Caki2 (cell line): ENCODE measurements at regions not wholly inside any gene's neighbourhood (a gene's known extent, or its start where the extent isn't known, plus 50 kb on each side); places are given as distances from the start of the nearest gene placed in this dataset.
"Not testable (repeated sequence)": the region's sequence is repeated elsewhere in the genome, so short reads cannot be mapped to it uniquely, and the experiment has no call there.

Experiments
- DNase-seq: peaks from one replicate; pipeline ENCODE4 v3.0.0-alpha.2; 2015; ENCODE audit warnings: low read depth
- in situ Hi-C: cut with HindIII; loops from 2 replicates; pipeline ENCODE4 v1.10.0; 2016; ENCODE audit warnings: low sequenced_read_pairs, low pct_unique_long_range_greater_than_20kb, mixed read lengths

DNA sequence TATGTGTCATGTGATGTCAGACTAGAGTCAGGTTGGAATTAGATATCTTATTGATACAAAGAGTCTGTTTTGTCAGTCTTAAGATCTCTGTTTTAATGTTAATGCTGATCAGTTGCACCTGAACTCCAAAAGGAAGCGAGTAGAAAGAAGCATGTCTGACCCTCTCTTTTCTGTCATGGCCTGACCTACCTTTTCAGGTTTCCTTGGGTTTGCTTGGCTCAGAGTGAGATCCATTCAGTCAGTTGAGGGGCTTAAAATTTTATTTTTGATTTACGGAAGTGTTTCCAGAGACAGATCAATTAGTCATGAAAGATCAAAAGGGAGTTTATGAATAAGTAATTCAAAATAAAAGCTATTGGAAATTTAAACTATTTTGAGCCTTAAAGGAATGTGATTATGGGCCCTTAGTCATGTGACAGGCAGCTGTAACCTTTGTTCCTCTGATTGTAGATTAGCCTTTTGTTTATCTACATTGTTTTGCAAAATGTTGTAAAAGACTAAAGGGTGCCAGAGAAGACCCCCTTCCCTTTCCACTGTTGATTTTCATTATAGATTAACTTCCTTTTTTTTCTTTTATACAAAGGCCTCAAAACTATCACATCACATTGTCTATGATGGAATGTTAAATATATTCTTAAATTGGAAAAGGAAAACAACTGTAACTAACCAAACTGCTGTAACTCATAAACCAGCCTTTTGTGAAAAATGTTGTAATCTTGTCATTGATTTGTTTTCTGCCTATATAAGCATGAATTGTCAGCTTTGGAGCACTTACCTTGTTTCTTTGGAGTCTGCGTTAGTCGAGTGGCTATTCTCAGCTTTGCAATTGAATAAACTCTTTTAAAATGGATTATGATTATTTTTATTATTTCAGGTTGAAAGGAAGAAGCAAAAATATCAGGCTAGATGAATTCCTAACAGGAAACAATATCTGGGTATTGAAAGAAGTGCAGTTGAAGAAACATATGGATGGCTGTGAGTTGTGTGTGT lies 195.5 kb upstream of the MBL2 start:
- no peak for DNase-seq
- in situ Hi-C loops: no loop called here

DNA sequence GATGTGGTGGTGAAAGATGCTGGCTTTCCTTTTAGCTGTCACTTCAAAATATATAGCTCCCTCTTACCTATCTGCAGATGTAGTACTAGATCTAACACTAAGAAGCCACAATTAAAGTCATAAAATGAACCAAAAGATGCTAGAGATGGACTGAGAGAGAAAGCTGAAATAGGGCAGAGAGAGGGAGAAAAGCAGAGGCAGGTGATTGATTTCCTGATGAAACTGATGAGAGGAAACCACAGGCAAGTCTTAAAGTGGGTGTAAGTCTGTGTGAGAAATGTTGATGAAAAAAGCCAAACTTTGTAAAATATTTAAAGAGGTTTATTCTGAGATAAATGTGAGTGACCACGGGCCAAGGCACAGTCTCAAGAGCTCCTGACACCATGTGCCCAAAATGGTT lies 194.3 kb upstream of the MBL2 start:
- DNase-seq: no peak
- in situ Hi-C loops: no loop called here

DNA sequence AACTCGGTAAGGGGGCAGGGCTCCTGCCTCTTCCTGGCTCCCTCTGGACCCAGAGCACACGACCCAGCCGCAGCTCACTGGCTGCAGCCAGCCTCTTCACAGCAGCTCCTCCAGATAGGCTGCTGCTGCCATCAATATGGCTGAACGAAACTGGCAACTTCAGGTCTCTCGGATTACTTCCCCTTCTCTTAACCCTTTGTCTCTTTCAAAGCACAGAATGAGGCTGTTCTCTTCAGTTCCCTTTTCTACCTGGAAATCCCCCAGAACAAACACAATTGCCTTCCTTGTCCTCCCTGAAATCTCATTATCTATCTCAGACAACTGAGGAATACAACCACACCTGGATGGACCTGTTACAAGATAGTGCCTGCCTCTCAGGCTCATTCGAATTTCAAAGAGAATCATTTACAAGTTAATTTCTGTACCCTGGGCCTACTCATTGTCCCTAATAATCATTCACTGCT lies 193.4 kb upstream of the MBL2 start:
- DNase-seq: no peak
- in situ Hi-C loops: no loop called here

DNA sequence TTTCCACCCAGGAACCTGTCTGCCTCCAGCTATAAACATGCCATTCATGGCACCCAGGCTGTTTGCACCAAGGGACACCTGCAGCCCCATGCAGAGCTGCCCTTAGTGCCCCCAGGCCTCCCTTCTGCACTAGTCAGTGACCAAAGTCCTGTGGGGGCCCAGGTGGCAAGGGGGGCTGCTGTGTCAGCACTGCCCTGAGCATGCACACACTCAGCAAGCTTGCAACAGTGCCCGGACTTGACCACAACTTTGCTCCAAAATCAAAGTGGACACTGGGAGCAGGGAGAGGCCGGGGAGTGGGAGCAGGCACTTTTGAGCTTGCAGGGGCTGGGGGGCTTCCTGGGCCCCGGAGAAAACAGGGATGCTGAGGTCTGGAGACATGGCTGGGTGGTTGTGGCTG lies 192.9 kb upstream of the MBL2 start:
- in situ Hi-C loops: no loop called here
- DNase-seq: no peak

DNA sequence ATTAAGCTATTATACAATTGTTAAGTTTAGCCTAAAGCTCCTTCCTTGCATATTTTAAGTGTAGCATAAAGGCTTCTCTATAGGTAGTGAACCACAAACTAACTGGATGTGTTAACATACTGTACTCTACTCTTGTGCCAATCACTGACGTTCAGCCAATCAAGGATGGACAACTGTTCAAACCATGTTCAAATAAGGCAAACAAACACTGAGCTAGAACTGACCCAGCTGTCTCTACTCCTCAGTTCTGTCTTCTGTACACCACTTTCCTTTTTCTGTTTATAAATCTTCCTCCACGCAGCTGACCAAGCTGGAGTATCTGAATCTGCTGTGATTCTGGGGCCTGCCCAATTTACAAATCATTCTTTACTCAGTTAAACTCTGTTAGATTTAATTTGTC lies 188.7 kb upstream of the MBL2 start:
- no peak for DNase-seq
- in situ Hi-C loops: no loop called here

DNA sequence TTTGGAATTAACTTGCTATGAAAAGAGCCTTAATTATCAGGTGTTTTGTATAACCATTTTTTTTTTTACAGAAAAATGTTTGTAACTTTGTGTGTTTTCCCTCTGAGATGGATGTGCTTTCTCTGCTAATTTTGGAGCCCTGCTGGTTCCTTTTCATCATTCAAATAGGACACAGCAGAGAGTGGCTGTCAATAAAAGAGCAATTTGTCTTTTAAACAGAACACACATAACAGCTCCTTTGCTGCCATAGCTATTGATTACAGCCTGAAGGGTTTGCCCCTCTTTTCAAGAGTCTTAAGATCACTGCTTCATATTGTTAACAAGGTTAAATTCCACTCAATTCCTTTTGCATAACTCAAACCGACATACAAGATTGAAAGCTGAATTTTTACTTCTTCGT lies 187.2 kb upstream of the MBL2 start:
- in situ Hi-C loops: no loop called here
- no peak for DNase-seq

DNA sequence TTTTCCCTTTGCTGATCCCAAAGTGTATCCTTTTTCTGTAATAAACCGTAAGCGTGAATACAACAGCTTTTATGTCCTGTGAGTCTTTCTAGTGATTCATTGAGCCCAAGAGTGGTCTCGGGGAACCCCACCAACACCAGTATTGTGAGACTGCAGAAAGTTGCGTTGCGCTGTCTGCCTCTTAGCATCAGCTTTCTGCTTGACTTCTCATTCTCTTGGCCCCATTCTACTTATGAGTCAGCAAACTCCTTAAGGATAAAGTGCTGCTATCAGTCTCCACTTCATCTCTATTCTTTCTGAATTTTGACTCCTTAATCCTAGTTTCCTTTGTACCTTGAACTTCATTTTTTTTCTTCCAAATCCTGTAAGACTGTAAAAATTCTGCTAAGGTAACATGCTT lies 184.3 kb upstream of the MBL2 start:
- in situ Hi-C loops: no loop called here
- no peak for DNase-seq

DNA sequence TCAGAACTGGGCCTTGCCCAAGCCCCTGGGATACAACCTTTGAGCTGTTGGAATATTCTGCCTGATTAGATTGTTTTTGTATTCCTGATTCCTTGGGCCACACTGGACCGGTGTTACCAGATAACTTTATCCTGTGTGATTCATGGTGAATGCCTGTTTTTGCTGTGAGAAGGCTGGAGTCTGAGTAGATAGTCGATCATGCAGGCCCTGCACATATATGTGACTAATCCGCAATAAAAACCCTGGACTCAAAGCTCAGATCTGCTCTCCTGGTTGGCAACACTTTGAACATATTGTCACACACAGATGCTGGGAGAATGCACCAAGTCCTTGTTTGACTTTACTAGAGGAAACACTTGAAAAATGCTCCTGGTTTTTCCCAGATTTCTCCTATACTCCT lies 183.9 kb upstream of the MBL2 start:
- peak; percentile 12 for DNase-seq
- in situ Hi-C loops: no loop called here

DNA sequence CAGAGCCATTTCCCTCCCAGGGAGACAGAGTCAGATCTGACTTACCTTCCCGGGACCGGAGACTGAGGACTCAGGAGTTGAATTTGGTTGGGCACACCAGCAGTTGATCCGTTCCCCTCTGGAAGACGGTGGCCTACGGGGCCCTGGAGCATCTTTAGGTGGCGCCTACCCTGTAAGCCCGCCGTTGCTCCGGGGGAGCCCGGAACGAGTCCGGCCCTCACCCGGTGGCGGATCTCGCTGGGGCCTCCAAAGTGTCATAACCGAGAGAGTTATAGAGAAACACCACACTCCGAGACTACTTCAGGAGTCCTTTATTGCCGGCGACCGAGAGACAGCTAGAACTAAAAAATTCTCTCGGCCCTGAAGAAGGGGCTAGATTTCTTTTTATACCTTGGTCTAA lies 182.8 kb upstream of the MBL2 start:
- in situ Hi-C loops: no loop called here
- no peak for DNase-seq

DNA sequence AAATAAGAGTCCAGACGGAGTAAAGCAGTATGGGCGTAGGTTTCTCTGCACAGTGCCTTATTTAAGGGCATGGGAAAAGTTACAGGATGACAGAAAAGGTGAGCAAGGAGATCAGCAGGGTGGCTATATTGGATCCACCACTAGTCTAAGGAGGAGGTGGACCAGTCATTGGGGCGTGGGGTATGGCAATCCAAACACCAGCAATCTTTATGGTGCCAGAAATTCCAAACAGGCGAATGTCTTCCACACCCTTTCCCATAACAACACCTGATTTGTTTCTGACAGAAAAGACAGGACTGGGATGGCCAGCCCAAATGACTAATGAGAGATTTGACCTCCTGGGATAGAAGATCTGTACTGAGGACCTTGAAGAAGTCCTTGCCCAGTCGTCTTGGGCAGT lies 181.8 kb upstream of the MBL2 start:
- DNase-seq: peak; percentile 12
- in situ Hi-C loops: no loop called here

DNA sequence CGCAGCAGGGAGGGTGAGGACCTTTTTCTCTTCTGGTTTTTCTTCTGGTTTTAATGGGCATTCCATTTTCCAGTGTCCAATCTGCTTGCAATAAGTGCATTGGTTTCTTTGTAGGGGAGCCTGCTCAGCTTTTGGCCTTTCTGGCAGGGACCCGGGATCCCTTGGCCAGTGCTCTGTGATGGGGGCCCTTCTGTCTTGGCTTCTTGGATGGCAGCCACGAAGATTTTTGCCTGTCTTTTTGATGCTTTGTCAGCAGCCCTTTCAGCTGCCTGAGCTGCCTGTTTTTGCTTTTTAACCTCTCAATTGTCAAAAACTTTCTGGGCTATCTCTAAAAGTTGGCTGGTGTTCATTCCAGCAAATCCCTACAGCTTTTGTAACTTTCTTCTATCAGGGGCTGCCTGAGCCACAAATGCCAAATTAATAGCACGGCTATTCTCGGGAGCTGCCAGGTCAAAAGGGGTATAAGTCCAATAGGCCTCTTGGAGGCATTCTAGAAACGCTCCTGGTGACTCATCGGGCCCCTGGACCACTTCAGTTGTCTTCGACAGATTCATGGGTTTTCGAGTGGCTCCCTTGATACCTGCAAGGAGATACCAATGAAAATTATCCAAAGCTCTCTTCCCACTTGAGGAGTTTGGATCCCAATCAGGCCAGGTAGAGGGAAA lies 179.9 kb upstream of the MBL2 start:
- DNase-seq: no peak
- in situ Hi-C loops: no loop called here

DNA sequence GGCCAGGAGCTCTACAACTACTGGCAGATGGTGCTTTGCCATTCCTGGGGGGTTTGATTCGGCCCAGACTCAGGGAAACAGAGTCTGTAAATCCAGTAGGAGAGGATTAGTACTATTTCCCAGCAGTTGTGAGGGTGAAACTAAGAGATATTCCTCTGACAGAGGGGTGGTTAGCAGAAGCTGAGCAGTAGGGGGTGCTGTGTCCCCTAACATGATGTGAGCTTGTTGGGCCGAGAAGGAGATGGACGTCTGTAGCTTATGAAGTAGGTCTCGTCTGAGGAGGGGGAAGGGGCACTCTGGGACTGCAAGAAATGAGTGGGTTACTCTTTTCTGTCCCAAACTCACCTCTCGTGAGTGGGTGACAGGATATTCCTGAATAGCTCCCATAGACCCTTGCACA lies 179.2 kb upstream of the MBL2 start:
- peak; percentile 40 for DNase-seq

DNA sequence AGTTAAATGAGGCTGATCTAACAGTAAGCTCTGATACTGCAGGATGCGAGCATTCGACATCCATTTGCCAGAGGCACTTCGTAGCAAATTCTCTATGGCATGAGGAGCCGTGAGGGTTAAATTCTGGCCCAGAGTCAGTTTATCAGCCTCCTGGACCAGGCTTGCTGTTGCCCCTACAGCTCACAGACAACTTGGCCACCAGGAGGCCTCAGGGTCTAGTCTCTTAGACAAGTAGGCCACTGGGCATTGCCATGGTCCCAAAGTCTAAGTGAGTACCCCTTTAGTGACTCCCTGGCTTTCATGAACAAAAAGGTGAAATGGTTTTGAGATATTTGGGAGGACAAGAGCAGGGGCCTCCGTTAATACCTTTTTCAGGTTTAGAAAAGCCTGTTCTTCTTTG lies 178.0 kb upstream of the MBL2 start:
- in situ Hi-C loops: no loop called here
- DNase-seq: no peak

More for the DNA sequence above, 179.2 kb upstream of the MBL2 start:
- in situ Hi-C loops: no loop called here

DNA sequence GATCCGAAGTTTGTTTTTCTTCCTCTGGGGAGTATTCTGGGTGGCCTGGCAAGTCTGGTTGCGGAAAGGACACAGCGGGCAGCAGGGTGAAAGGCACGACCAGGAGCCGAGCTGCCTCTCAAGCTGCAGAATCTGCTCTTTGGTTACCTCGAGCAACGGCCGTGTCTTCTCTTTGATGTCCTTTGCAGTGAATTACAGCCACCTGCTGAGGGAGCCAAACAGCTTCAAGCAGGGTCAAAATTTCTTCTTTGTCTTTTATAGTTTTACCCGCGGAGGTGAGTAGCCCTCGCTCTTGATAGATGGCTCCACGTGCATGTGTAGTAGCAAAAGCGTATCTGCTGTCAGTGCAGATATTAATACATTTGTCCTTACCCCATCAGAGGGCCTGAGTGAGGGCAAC lies 177.3 kb upstream of the MBL2 start:
- in situ Hi-C loops: no loop called here
- DNase-seq: no peak

DNA sequence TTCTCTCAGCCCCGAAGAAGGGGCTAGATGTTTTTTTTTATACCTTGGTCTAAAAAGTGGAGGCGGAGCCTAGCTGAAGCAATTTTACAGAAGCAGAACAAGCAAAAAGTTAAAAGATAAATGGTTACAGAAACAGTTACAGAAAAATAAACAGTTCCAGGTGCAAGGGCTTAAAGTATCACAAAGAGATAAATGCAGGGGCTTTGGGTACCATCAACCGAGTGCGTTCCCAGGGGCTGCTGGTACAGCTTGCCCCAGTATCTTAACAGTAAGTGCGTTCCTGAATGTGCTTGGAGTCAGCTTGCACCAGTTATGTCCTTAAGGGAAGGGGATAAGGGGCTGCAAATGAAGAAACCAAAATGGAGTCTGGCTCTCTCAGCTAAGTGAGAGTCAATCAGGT lies 173.9 kb upstream of the MBL2 start:
- no peak for DNase-seq
- in situ Hi-C loops: no loop called here

DNA sequence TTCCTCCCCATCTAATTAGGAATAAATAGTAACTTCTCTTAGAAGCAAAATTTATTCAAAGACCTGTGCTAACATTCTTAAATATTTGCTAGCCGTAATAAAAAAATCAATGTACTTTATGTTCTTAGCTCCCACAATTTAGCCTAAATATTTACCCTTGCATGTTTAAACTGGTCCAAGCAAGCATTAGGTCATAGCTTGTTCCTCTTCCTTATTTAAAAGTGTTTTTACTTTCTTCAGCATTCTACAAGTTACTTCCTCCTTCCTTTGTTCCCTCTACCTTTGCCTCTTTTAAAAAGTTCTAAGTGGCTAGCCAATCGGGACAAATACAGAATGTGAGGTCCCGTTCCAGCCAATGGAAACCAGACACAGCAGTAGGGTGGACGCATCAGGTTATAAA lies 172.9 kb upstream of the MBL2 start:
- in situ Hi-C loops, DNase-seq: not testable (repeated sequence)

DNA sequence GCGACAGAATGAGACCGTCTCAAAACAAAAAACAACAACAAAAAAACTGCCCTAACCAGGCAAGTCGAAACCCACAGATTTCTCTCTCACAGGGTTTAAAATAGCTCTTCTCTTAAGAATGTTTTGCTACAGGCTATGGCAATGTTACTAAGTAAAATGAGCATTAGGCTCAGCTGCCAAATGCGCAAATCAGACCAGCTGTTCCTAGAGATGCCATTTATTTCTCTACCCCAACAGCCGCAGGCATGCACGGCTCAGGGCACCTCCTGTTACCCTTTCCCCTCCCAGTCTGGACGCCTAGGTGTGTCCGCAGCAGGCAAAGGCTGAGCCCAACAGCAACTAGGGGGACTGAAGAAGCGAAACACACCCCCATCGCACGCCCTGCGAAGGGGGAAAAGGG lies 168.3 kb upstream of the MBL2 start:
- in situ Hi-C loops: no loop called here

DNA sequence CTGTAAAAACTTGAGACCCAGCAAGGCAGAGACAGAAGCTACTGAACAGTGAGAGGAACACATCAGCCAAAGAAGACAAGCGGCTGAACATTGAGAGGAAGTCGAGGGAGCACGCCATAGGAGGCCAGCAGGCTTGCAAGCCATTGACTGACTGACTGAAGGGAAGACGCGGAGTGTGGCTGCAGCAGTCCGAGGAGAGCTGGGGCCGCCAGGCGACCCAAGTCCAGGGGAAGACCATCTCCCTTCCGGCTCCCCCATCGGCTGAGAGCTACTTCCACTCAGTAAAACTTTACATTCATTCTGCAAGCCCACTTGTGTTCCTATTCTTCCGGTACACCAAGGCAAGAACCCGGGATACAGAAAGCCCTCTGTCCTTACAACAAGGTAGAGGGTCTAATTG lies 167.3 kb upstream of the MBL2 start:
- in situ Hi-C loops: no loop called here
- DNase-seq: no peak

More for the DNA sequence above, 168.3 kb upstream of the MBL2 start:
- DNase-seq: no peak

DNA sequence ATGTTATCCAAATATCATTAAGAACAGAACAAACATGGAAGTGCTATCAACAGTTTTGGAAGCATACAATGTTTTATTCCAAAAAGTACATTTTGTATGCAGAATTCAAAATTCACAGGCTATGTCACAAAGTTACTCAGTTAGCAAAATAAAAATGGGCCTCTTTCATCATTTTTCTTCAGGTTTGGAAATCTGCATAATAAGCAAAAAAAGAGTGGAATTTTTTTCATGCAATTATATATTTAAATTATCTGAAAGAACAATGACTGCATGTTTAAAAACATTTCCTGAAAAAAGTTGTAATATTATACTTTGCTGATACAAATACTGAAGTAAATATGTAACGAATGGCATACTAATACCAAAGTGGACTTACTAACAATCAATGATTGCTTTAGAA lies 161.2 kb upstream of the MBL2 start:
- DNase-seq: no peak
- in situ Hi-C loops: no loop called here

DNA sequence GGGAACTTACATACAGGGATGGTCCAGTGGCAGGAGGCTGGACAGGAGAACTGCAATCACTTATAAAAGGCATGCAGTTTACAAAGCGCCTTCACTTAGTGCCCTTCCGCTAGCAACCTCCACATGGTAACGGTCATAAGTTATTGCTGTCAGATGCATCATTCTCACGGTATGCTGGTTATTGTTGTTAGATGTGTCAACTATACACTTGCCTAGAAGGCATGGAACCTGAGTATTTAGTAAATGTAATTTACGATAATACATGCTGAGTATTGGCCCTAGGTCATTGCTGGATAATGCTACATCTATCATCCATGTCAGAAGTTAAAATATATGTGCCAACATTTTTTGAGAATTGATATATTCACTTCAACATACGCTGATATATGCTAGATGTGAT lies 155.1 kb upstream of the MBL2 start:
- in situ Hi-C loops: no loop called here

More for the DNA sequence above, 155.1 kb upstream of the MBL2 start:
- no peak for DNase-seq
